Spleen (tissue), 7 donors: ENCODE measurements at regions not wholly inside any gene's neighbourhood (a gene's known extent, or its start where the extent isn't known, plus 50 kb on each side); places are given as distances from the start of the nearest gene placed in this dataset.
A peak's percentile ranks its signal among the peaks of the same experiment; 100 is the strongest.

ENCODE experiments used
- POLR2A ChIP-seq, 3 donors: fragments of 450-650 bp; IDR thresholded peaks; one replicate each; pipeline ENCODE4 v1.5.1; 2017; ENCODE audit warnings: antibody characterized with exemption in 3 of 3, mild to moderate bottlenecking in 1 of 3
- TF ChIP-seq, protein P1 (sequence below), 11 experiments: fragments of 200-600 bp in 7 of 11; fragments of 450-650 bp in 4 of 11; sonication (generic) in 4 of 11; IDR thresholded peaks in 8 of 11; conservative IDR thresholded peaks in 3 of 11; 1 replicate in 7 of 11; 2 replicates in 4 of 11; pipeline versions ENCODE4 v1.4.0 to v1.8.0; 2016 to 2021; ENCODE audit warnings: antibody characterized with exemption in 11 of 11, inconsistent platforms in 4 of 11, mild to moderate bottlenecking in 1 of 11
- donor health status: DM: no; HTN: no; CAD: no; lungs with moderate emphysema.
- donor health status: DM: no; HTN: no; CAD: no.
- donor health status: DM: no; HTN: no; CAD: no.

GRCh38 chr6:105835373-105835772 is 250.8 kb upstream of the PRDM1 start:
- TF ChIP-seq, protein P1, sequence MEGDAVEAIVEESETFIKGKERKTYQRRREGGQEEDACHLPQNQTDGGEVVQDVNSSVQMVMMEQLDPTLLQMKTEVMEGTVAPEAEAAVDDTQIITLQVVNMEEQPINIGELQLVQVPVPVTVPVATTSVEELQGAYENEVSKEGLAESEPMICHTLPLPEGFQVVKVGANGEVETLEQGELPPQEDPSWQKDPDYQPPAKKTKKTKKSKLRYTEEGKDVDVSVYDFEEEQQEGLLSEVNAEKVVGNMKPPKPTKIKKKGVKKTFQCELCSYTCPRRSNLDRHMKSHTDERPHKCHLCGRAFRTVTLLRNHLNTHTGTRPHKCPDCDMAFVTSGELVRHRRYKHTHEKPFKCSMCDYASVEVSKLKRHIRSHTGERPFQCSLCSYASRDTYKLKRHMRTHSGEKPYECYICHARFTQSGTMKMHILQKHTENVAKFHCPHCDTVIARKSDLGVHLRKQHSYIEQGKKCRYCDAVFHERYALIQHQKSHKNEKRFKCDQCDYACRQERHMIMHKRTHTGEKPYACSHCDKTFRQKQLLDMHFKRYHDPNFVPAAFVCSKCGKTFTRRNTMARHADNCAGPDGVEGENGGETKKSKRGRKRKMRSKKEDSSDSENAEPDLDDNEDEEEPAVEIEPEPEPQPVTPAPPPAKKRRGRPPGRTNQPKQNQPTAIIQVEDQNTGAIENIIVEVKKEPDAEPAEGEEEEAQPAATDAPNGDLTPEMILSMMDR (IDR thresholded peaks at IDR 0.05 in 8 of 11, conservative IDR thresholded peaks at IDR 0.05 in 3 of 11): peak in 4 of 11 experiments; percentile 8 to 38 (median 16)
- no peak for TF ChIP-seq POLR2A (IDR thresholded peaks at IDR 0.05)
